NCI-H1436 treated with DMSO at 0.1 percent for 48 hours (cell line): ENCODE measurements at regions not wholly inside any gene's neighbourhood (a gene's known extent, or its start where the extent isn't known, plus 50 kb on each side); places are given as distances from the start of the nearest gene placed in this dataset.

Experiments
- DNase-seq: peaks from one replicate; lab custom pipeline; 2025; lab: John Stamatoyannopoulos, UW

DNA sequence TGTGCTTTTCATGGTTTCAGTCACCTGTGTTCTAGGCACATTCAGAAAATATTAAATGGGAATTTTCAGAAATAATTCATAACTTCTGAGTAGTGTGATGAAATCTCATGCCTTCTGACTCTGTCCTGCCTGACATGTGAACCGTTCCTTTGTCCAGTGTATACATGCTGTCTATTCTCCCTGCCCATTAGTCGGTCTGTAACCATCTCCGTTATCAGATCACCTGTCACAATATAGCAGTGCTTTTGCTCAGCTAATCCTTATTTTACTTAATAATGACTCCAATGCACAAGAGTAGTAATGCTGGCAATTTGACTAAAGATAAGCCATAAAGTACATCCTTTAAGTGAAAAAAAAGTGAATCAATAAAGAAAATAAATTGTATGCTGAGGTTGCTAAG is 597.5 kb downstream of the BRINP3 start:
- no peak for DNase-seq

DNA sequence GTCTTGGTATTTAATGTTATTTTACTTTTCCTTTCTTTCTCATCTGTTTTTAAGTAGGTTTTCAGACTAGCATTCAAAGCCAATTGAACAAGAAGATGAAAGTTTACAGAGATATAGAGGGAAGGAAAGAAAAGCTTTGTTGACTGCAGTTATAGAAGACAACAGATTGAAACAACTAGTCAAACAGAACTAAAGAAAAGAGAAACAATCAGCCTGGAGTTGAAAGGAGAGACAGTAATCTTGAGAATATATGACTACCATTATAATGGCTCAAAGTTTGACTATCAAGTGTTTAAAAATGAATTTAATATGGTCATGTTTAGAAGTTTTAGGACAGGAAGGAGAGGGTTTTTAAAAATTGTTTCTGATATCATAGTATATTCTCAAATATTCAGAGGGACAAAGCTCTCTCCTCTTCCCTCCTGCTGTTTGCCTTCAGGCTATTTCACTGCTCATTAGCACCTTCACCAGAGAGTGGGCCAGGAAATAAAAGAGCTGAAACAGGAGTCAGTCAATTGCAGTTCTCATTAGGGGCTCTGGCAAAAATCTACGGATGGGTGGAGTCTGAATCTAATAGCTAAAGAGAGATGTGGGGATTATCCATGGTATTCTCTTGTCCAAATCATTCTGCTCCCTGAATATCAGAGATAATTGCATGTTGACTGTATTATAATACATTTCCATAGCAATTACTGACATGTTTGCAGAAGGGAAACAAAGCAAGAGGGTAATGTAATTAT is 577.8 kb downstream of the BRINP3 start:
- no peak for DNase-seq

DNA sequence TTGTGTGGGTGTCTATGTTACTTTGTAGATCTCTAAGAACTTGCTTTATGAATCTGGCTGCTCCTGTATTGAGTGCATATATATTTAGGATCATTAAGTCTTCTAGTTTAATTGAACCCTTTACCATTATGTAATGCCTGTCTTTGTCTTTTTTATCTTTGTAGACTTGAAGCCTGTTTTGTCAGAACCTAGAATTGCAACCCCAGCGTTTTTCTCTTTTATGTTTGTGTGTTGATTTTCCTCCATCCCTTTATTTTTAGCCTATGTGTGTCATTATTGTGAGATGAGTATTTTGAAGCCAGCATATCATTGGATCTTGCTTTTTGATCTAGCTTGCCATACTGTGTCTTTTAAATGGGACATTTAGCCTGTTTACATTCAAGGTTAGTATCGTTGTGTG is 573.2 kb downstream of the BRINP3 start:
- DNase-seq = no peak

DNA sequence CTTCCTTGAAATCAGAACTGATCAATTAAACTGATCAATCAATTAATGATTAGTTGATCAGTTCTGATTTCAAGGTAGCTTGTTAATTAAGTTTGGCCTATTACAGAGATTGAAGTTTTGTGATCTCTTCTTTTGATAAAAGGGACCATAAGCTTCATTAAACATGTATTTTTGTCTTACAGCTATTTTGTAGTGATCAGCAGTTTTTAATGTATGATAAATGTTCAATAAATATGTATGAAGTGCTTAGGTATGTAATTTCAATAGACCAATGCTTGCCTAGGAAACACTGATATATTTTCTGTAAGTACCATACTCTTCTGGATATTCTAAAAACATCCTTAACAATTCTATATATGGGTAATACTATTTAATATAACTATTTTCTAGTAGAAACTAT is 569.6 kb downstream of the BRINP3 start:
- DNase-seq = no peak

DNA sequence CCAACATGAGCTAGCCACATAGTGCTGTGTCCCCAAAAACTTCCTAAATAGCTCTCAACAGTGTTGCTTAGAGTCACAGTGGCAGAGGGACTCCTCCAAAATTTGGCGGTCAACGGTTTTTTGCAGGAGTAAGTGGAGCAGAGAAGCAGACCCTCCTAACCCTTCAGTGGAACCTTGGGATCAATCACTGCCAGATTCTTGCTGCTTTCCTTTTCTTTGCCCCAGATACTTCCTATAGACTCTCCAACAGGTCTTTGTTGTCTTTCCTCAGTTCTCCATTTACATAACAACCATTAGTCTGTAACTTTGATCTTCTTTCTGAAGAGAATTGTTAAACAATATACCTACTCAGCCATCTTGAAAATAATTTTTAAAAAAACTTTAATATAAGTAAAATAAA is 556.1 kb downstream of the BRINP3 start:
- DNase-seq = no peak

DNA sequence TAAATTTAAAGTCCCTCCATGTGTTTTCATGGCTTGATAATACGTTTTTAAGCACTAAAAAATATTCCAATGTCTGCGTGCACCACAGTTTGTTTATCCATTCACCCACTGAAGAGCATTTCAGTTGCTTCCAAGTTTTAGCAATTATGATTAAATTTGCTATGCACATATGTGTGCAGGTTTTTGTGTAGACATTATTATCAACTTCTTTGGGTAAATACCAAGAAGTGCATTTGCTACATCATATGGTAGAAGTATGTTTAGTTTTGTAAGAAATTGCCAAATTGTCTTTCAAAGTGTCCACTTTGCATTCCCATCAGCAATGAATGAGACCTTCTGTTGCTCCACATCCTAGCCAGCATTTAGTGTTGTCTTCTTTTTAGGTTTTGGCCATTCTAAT is 550.0 kb downstream of the BRINP3 start:
- no peak for DNase-seq

DNA sequence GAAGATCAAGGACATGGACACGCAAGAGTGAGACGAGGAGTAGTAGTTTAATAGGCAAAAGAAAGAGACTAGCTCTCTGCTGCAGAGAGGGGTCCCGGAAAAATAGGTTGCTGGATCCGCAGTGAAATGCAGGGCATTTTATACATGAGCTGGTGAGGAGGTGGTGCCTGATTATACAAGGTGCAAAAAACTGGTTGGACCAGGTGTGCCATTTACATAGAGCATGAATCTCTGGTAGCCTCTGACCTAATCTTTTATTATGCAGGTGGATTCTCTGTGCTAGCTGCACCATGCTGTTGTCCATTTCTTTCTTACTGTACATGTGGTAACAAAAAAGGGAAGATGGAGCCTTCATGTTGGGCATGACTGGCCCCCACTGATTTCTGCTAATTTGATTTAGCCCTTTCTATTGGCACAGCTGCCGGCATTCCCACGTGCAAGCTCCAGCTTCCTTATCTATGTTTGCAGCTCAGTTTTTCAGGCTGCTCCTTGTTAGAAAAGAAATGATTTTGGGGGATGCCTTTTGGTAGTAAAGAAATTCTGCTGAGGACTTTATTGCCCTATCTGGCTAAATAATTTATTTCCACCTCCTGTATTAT is 548.1 kb downstream of the BRINP3 start:
- no peak for DNase-seq

DNA sequence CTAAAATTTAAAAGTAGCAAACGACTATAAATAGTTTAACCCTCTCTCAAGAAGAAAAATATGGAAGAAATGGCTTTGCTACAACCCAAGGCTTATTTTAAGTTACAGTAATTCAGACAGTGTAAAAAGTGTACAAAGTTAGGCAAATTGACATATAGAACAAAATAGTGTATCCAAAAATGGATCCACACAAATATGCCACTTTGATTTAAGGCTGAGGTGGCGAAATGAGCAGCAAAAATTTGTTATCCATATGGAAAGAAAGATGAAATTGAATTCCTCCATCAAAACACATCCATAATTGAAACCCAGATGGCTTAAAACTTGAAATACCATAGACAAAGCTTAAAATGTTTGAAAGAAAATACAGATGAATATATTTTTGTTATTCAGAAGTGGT is 540.8 kb downstream of the BRINP3 start:
- no peak for DNase-seq

DNA sequence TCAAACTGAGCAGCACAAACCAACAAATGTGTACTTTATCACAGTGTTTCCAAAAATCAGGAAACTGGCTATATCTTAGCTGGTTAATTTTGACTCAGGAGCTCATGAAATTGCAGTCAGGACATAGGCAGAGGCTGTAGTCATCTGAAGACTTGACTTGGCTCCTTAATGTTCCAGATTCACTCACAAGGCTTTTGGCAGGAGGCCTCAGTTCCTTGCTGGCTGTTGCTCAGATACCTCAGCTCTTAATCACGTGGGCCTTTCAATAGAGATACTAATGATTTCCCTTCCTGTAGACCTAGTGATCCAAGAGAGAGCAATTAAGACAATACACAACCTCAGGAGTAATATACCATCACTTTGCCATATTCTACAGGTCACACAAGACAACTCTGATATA is 537.7 kb downstream of the BRINP3 start:
- DNase-seq = no peak

DNA sequence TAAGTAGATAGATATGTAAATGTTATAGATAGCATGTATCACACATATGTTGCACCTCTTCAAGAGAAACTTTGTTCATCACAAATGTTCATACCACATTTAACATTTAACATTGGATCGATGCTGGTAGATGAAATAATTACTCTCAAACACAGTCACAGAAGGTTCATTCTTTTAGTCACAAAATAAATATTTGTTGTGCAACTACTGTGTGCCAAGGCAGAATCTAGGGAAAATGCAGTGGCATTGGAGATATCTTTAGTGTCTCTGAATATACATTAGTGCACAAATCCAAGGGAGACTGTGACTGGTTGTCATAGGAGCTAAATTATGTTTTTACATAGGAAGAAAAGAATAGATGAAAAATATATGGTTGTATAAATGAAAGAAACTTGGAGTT is 535.7 kb downstream of the BRINP3 start:
- no peak for DNase-seq

DNA sequence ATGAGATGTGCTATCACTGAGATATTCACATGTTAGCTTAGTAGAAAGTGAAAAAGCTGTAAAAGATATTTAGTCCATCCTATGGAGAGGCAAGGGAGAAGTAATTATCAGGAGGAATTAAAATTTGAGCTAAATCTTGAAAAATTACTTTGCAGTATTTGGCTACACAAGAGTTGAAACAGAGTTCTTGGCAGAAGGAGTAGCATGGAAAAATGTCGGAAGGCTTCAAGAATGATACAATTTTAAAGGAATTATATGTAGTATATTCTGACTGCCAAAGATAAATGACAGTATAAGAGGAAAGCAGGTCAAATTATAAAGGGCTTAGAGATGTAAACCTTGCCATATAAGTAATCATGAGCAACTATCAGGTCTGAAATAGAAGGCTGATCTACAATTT is 518.9 kb downstream of the BRINP3 start:
- DNase-seq = no peak

DNA sequence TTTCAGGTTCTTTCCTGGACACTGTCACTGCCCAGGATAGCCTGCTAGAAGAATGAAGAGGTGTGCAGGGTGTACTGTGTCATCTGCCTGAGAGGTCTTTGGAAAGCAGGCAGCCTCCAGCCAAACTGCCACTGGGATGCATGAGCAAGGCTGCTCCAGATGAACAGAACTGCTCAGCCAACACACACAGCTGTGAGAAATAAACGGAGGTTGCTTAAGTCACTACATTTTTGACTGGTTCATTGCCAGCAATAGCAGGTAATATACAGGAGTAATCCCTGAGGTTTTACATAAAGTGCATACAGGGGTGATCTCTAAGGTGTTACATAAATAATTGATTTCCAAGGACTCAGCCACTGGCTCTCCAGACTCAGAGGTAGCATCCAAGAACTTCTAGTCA is 516.9 kb downstream of the BRINP3 start:
- DNase-seq = no peak

DNA sequence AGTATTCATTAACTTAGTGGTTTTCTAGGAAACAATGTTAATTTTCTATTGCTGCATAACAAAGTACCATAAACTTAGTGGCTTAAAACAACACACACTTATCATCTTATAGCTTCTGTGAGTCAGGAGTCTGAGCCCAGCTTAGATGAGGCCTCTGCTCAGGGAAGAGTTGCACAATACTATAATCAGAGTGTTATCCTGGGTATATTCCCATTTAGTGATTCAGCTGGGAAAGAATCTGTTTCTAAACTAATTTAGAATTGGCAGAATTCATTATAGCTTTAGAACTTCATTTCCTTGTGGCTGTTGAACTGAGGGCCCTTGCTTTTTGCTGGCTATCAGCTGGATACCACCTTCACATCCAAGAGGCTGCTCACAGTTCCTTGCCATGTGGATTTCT is 515.5 kb downstream of the BRINP3 start:
- no peak for DNase-seq

DNA sequence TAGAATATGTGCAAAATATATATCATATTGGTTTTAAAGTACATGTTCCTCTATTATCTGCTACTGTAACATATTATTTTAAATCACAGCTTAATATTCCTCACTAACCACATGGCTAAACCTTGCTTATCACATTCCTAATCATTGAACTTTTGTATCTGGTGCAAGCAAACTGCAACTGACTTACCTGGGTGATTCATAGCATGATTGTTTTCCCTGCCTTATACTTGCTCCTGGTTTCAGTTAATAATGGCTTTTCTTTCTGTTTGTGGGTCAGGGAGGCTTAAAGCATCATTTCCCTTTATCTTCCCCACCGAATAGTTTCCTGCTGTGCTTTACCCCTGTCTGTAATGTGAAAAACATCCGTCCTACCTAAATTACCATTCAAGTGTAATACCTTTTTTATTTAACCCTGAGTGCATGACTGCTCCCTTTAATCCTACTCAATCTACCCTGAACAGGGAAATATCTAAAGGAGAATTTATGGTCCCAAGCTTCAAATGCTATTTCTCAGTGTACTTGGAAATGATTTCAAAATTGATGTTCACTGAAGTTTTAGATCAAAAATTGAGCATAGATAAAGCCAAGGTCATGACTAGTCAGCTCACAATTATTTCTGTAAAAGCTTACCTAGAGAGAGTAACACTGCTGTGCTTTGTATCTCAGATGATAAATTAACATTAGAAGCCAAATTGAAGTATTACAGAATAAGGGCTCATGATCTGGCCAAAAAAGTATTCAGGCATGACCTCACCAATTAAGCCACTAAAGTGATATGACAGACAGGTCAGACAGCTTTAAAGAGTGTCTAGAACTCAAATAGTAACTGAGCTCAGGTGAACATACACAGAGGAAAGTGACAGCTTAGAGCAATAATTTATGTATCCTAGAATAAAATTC is 507.1 kb downstream of the BRINP3 start:
- no peak for DNase-seq

DNA sequence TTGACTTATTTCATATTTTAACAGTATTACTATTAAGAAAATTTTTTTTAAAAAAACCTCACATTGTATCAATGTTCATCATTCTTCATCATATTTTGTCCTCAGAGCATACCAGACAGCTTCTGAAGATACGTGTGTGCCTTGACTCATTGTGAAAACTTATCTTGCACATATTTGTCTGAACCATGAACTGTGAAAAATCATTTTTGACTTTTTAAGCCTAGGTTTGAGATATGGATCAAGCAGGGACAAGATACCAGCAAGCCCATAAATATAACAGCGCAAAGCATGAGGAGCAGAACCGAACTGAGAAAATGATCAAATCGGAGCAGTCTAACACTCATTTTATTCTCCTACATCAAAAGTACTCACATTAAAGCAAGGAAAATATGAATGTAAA is 506.0 kb downstream of the BRINP3 start:
- no peak for DNase-seq

DNA sequence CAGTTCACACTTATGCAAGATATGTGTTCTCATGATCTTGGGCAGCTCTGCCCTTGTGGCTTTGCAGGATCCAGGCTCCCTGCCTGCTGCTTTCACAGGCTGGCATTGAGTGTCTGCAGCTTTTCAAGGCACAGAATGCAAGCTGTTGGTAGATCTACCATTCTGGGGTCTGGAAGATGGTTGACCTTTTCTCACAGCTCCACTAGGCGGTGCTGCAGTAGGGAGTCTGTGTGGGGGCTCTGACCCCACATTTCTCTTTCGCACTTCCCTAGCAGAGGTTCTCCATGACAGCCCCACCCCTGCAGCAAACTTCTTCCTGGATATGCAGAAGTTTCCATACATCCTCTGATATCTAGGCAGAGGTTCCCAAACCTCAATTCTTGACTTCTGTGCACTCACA is 500.5 kb downstream of the BRINP3 start:
- DNase-seq = no peak

DNA sequence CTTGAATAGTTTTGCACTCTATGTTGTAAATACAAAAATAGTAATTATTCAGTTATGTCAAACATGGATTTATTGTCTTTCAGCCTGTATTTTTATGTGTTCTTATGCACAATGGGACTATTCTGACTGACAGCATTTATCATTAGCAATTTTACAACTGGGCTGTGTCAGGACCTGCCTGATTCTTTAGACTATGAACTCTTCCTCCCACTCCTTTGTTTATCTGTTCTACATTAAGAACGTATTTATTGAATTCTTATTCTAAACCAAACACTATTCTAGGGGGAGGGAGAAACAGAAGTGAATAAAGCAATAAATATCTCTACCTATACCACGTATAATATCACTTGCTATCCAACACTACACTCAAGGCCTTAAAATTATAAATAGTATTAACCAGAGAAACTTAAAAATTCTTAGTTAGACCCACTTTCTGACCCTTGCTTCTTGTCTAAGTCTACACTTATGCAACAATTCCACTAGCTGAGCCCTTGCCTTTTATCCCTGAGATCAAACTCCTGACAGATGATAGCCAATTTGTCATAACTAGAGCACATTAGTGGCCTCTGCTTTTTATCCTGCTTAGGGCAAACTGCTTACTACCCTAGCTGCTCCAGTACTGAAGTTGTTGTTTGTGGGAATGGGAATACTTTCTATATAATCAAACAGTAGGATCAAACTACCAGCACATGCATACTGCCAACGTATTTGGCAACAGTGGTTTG is 494.3 kb downstream of the BRINP3 start:
- DNase-seq = no peak

DNA sequence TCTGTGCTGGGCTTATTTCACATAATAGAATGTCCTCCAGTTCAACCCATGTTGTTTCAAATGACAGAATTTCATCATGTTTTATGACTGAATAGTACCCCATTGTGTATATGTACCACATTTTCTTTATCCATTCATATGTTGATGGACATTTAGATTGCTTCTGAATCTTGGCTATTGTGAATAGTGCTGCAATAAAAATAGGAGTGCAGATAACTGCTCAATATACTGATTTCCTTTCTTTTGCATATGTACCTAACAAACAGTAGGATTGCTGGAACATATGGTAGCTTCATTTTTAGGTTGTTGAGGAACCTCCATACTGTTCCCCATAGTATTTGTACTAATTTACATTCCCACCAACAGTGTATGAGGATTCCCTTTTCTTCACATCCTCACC is 491.1 kb downstream of the BRINP3 start:
- DNase-seq = no peak

DNA sequence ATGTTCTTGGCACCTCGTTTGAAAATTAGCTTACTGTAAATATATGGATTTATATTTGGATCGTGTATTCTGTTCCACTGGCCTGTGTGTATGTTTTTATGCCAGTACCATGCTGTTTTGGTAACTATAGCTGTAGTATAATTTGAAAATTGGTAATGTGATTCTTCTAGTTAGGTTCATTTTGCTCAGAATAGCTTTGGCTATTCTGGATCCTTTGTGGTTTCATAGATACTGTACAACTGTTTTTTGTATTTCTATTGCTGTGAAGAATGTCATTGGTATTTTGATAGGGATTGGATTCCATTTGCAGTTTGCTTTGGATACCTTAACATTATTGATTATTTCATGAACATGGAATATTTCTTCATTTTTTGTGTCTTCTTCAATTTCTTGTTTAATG is 490.2 kb downstream of the BRINP3 start:
- no peak for DNase-seq

DNA sequence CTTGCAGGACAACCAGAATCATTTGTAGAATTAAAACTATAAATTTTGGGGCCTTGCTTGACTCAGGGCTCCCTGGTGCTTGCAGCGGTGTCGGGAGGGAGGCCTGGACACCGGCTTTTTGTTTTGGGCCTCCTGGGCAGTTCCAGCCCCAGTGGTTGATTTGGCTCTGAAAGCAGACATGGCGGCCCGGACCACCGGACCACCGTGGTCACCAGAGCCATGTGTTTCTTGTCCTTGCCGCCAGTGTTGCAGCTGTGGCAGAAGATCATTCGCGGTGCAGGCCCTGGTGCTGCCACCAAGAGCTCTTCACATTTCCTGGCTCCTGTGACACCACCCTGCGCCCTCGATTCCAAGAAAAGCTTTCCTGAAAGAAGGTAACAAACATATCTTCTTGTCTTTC is 484.8 kb downstream of the BRINP3 start:
- no peak for DNase-seq

DNA sequence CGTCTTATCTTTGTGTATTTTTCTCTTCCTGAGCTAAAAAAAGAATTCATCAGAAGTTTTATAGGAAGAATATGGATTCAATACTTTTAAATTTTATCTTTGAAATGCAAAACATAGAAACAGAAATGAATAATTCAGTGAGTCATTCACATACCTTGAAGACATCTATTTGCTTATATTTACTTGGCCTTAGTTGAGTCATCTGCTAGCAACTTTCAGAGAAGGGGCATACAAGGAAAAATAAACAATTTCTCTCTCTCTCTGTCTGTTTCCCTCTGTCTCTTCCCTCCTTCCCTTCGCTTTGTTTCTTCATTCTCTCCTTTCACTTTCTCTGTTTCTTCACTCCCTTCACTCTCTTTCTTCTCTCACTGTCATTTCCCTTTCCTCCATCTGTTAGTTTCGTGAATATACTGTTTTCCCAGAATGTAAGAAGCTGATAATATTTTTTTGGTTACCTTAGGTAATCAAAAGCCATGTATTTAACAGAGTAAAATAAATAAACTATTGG is 477.2 kb downstream of the BRINP3 start:
- DNase-seq = no peak

DNA sequence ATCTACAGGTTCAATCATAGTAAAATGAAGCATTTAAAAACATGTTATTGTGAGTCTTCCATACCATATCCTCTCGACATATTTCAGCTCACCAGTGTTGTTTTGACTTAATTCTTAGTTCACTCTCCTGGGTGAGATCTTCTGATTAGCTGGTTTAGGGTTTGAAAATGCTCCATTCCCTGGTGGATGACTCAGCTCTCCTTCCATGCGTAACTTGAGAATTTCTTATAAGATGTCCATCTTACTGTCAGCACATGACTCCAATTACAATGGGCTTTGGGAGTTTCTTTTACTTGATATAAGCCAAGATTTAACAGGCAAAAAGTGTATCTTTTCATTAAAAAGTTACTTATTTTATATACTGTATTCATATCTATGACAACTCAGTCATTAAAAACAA is 476.5 kb downstream of the BRINP3 start:
- DNase-seq = no peak
